Fibroblast of pulmonary artery (primary cell): ENCODE measurements at regions not wholly inside any gene's neighbourhood (a gene's known extent, or its start where the extent isn't known, plus 50 kb on each side); places are given as distances from the start of the nearest gene placed in this dataset.

Experiments used
- DNase-seq: peaks from one replicate; pipeline ENCODE4 v3.0.0-alpha.2; 2010; ENCODE audit warnings: low read depth
- H3K4me3 ChIP-seq: replicated peaks from 2 replicates; pipeline ENCODE4 v1.5.1; 2011; ENCODE audit warnings: low read depth, mild to moderate bottlenecking, control low read depth, low read length, moderate library complexity
- TF ChIP-seq, protein P1 (sequence below): IDR thresholded peaks from 2 replicates; pipeline ENCODE4 v1.5.1; 2011; ENCODE audit warnings: mild to moderate bottlenecking, control low read depth, low read length, inconsistent platforms; ENCODE audit errors: missing control alignments

DNA sequence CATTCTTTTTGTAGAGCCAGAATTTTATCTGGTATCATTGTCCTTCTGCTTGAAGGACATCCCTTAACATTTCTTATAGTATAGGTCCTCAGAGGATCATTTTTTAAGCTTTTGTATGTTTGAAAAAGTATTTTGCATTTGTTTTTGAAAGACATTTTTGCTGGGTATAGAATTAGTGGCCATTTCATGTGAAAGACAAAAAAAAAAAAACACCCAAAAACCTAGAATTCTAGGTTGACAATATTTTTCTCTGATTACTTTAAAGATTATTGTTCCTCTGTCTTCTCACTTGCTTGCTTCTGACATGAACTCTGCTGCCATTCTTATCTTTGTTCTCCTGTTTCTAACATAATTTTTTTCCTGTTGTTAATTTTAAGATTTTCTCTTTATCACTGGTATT lies 75.7 kb upstream of the SLC22A16 start:
- TF ChIP-seq, protein P1, sequence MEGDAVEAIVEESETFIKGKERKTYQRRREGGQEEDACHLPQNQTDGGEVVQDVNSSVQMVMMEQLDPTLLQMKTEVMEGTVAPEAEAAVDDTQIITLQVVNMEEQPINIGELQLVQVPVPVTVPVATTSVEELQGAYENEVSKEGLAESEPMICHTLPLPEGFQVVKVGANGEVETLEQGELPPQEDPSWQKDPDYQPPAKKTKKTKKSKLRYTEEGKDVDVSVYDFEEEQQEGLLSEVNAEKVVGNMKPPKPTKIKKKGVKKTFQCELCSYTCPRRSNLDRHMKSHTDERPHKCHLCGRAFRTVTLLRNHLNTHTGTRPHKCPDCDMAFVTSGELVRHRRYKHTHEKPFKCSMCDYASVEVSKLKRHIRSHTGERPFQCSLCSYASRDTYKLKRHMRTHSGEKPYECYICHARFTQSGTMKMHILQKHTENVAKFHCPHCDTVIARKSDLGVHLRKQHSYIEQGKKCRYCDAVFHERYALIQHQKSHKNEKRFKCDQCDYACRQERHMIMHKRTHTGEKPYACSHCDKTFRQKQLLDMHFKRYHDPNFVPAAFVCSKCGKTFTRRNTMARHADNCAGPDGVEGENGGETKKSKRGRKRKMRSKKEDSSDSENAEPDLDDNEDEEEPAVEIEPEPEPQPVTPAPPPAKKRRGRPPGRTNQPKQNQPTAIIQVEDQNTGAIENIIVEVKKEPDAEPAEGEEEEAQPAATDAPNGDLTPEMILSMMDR, result no peak
- no peak overlapping the region for H3K4me3 ChIP-seq
- DNase-seq, result no peak

DNA sequence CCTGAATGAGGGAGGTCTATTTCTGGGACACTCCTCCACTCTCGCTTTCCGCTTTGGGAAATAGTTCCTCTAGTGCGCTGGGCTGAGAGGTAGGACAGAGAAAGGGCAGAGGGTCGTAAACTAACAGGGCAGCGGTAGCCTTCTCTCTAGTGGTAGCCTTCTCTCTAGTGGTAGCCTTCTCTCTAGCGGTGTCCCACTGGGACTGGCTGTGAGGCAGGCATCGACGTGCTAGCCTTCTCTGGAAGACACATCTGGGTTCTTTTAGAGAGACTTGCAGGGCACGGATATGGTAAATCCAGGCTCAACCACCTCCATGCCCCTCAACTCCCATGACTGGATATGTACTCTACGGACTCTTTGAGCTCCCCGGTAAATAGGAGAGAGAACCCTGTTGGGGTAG lies 74.7 kb upstream of the SLC22A16 start:
- TF ChIP-seq, protein P1, result no peak
- no peak for DNase-seq
- H3K4me3 ChIP-seq, result no peak overlapping the region

- H3K4me3 ChIP-seq, result no peak overlapping the region
- TF ChIP-seq, protein P1, result no peak
- no peak for DNase-seq
Measured at GRCh38 chr6:110550353-110550752, 73.9 kb upstream of the SLC22A16 start.

- H3K4me3 ChIP-seq, result no peak overlapping the region
- TF ChIP-seq, protein P1, result no peak
- DNase-seq, result no peak
Measured at GRCh38 chr6:110549277-110549676, 72.9 kb upstream of the SLC22A16 start.

DNA sequence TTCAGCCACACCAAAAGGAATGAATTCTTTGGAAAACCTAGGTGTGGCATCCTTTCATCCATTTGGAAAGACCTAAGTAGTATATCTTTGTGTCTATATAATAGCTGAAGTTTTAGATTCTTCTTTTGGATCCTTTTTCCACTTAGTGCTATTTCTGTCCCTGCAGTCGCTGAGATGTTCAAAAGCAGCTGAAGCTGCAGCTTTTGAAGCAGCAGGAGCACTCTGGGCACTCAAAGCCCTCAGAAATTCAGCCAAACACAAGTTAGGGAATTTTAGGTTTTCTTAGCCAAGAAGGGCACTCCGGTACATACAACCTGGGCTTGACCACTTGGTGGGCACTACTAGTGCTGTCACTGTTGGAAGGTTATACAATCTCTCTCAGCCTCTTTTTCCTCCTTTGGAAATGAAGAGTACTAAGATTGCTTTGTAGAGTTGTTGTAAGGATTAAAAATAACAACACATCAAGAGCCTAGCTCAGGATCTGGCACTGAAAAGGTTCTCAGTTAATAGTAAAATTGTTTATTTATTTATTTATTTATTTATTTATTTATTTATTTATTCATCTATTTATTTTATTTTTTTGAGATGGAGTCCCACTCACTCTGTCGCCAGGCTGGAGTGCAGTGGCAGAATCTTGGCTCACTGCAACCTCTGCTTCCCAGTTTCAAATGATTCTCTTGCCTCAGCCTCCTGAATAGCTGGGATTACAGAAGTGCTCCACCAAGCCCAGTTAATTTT lies 71.9 kb upstream of the SLC22A16 start:
- no peak for DNase-seq
- TF ChIP-seq, protein P1, result no peak
- no peak overlapping the region for H3K4me3 ChIP-seq

DNA sequence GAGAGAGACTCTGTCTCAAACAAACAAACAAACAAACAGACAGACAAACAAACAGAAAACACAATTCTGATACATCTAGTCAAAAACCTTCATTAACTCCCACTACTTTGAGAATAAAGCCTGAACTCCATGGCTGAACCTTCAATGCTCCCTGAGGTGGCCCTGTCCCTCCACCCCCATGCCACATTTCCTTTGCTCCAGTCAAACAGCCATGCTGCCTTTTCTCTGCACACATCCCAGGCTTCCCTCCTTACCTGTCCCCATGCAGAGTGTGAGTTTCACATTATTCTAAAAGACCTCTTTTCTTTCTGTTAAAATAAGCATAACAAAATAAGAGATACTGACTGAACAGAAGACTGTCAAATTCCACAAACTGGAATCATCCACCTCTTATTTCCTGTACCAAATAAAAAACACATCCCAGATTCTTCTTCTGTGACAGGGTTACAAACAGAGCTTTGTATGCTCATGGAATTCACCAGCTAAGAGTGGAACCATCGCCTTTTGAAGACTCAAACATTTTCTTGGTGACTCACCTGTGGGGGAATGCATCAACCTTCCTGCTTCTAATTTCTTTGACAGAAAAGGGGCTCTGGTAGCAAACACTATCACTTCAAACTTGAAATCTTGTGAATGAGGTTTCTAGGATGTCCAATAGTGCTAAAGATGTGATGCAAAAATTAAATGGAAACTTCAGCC lies 71.0 kb upstream of the SLC22A16 start:
- TF ChIP-seq, protein P1, result no peak
- DNase-seq, result peak; percentile 22

More for the DNA sequence above, 71.0 kb upstream of the SLC22A16 start:
- H3K4me3 ChIP-seq, result no peak overlapping the region
